Activated CD4-positive, alpha-beta T cell treated with anti-CD3 and anti-CD28 coated beads, Interleukin-2, amount 10 ng/mL, durations not matched to agents 24 days and 14 days (primary cell): ENCODE measurements at regions not wholly inside any gene's neighbourhood (a gene's known extent, or its start where the extent isn't known, plus 50 kb on each side); places are given as distances from the start of the nearest gene placed in this dataset.

Experiments
- DNase-seq: peaks from one replicate; pipeline ENCODE4 v3.0.0; 2022
- H3K27ac Mint-ChIP-seq: one replicate; pipeline ENCODE4 v1.8.0; 2022; ENCODE audit warnings: mild to moderate bottlenecking, mixed read lengths
- H3K27me3 Mint-ChIP-seq: one replicate; pipeline ENCODE4 v1.8.0; 2022; ENCODE audit warnings: mixed read lengths
- H3K36me3 Mint-ChIP-seq: one replicate; pipeline ENCODE4 v1.8.0; 2022; ENCODE audit warnings: low read depth, mild to moderate bottlenecking, mixed read lengths
- H3K4me1 Mint-ChIP-seq: one replicate; pipeline ENCODE4 v1.8.0; 2021; ENCODE audit warnings: mixed read lengths
- H3K4me3 Mint-ChIP-seq: one replicate; pipeline ENCODE4 v1.8.0; 2022; ENCODE audit warnings: mild to moderate bottlenecking, moderate library complexity, mixed read lengths
- H3K9me3 Mint-ChIP-seq: one replicate; pipeline ENCODE4 v1.8.0; 2021; ENCODE audit warnings: mixed read lengths
- intact Hi-C: fragments of 100-400 bp; cut with micrococcal nuclease; formaldehyde crosslinking; loops from one replicate; pipeline ENCODE4 v1.15.1; 2023

GRCh38 chr4:116906758-116907157, 178.6 kb downstream of the TRAM1L1 start:
- H3K36me3 Mint-ChIP-seq: no peaks in the 10 kb centered on the region
- no peaks in the 10 kb centered on the region for H3K27me3 Mint-ChIP-seq
- intact Hi-C loops: no loop called here
- no peak overlapping the region for H3K4me3 Mint-ChIP-seq
- no peaks in the 10 kb centered on the region for H3K4me1 Mint-ChIP-seq
- H3K27ac Mint-ChIP-seq: no peak overlapping the region
- DNase-seq: no peak
- H3K9me3 Mint-ChIP-seq: no peaks in the 10 kb centered on the region

GRCh38 chr4:116899561-116899960, 185.8 kb downstream of the TRAM1L1 start:
- Mint-ChIP-seq H3K9me3 (no peaks in the 10 kb centered on the region), H3K27ac (no peak overlapping the region), H3K4me3 (no peak overlapping the region), H3K36me3 (no peaks in the 10 kb centered on the region), H3K4me1 (no peaks in the 10 kb centered on the region), H3K27me3 (no peaks in the 10 kb centered on the region)
- DNase-seq: no peak
- intact Hi-C loops: no loop called here

GRCh38 chr4:116885579-116885978, 199.8 kb downstream of the TRAM1L1 start:
- H3K27me3 Mint-ChIP-seq: no peaks in the 10 kb centered on the region
- no peaks in the 10 kb centered on the region for H3K36me3 Mint-ChIP-seq
- intact Hi-C loops: no loop called here
- no peaks in the 10 kb centered on the region for H3K4me1 Mint-ChIP-seq
- H3K4me3 Mint-ChIP-seq: no peak overlapping the region
- no peak overlapping the region for H3K27ac Mint-ChIP-seq
- H3K9me3 Mint-ChIP-seq: no peaks in the 10 kb centered on the region
- DNase-seq: no peak

GRCh38 chr4:116882503-116882902, 202.9 kb downstream of the TRAM1L1 start:
- Mint-ChIP-seq H3K27ac (no peak overlapping the region), H3K4me1 (no peaks in the 10 kb centered on the region), H3K27me3 (no peaks in the 10 kb centered on the region), H3K4me3 (no peak overlapping the region), H3K36me3 (no peaks in the 10 kb centered on the region), H3K9me3 (no peaks in the 10 kb centered on the region)
- no peak for DNase-seq
- intact Hi-C loops: no loop called here

- Mint-ChIP-seq H3K9me3 (no peaks in the 10 kb centered on the region), H3K4me3 (no peak overlapping the region), H3K27me3 (no peaks in the 10 kb centered on the region), H3K36me3 (no peaks in the 10 kb centered on the region), H3K27ac (no peak overlapping the region), H3K4me1 (no peaks in the 10 kb centered on the region)
- DNase-seq: no peak
- intact Hi-C loops: no loop called here
Measured at GRCh38 chr4:116881077-116881476, 204.3 kb downstream of the TRAM1L1 start.

GRCh38 chr4:116880625-116881024, 204.8 kb downstream of the TRAM1L1 start:
- H3K36me3 Mint-ChIP-seq: no peaks in the 10 kb centered on the region

GRCh38 chr4:116878280-116878679, 207.1 kb downstream of the TRAM1L1 start:
- no peaks in the 10 kb centered on the region for H3K27me3 Mint-ChIP-seq
- intact Hi-C loops: no loop called here
- H3K4me1 Mint-ChIP-seq: no peaks in the 10 kb centered on the region
- H3K27ac Mint-ChIP-seq: no peak overlapping the region
- H3K36me3 Mint-ChIP-seq: no peaks in the 10 kb centered on the region
- no peak for DNase-seq
- H3K4me3 Mint-ChIP-seq: no peak overlapping the region
- H3K9me3 Mint-ChIP-seq: no peaks in the 10 kb centered on the region

More at GRCh38 chr4:116880625-116881024, 204.8 kb downstream of the TRAM1L1 start:
- Mint-ChIP-seq H3K27me3 (no peaks in the 10 kb centered on the region), H3K4me3 (no peak overlapping the region), H3K4me1 (no peaks in the 10 kb centered on the region), H3K27ac (no peak overlapping the region), H3K9me3 (no peaks in the 10 kb centered on the region)
- DNase-seq: no peak
- intact Hi-C loops: no loop called here

GRCh38 chr4:116877069-116877468, 208.3 kb downstream of the TRAM1L1 start:
- no peak overlapping the region for H3K4me3 Mint-ChIP-seq
- intact Hi-C loops: no loop called here
- no peak for DNase-seq

GRCh38 chr4:116872941-116873340, 212.4 kb downstream of the TRAM1L1 start:
- H3K36me3 Mint-ChIP-seq: no peaks in the 10 kb centered on the region
- H3K4me3 Mint-ChIP-seq: no peak overlapping the region
- no peaks in the 10 kb centered on the region for H3K27me3 Mint-ChIP-seq
- DNase-seq: no peak
- no peaks in the 10 kb centered on the region for H3K9me3 Mint-ChIP-seq
- intact Hi-C loops: no loop called here
- H3K4me1 Mint-ChIP-seq: no peaks in the 10 kb centered on the region
- H3K27ac Mint-ChIP-seq: no peak overlapping the region

More at GRCh38 chr4:116877069-116877468, 208.3 kb downstream of the TRAM1L1 start:
- no peaks in the 10 kb centered on the region for H3K4me1 Mint-ChIP-seq
- H3K27me3 Mint-ChIP-seq: no peaks in the 10 kb centered on the region
- no peaks in the 10 kb centered on the region for H3K36me3 Mint-ChIP-seq
- no peak overlapping the region for H3K27ac Mint-ChIP-seq
- H3K9me3 Mint-ChIP-seq: no peaks in the 10 kb centered on the region

GRCh38 chr4:116872308-116872707, 213.1 kb downstream of the TRAM1L1 start:
- Mint-ChIP-seq H3K4me1 (no peaks in the 10 kb centered on the region), H3K27me3 (no peaks in the 10 kb centered on the region)

GRCh38 chr4:116870686-116871085, 214.7 kb downstream of the TRAM1L1 start:
- Mint-ChIP-seq H3K27ac (no peak overlapping the region), H3K4me3 (no peak overlapping the region), H3K27me3 (no peaks in the 10 kb centered on the region), H3K36me3 (no peaks in the 10 kb centered on the region), H3K9me3 (no peaks in the 10 kb centered on the region), H3K4me1 (no peaks in the 10 kb centered on the region)
- intact Hi-C loops: no loop called here
- DNase-seq: no peak

More at GRCh38 chr4:116872308-116872707, 213.1 kb downstream of the TRAM1L1 start:
- H3K9me3 Mint-ChIP-seq: no peaks in the 10 kb centered on the region
- no peak overlapping the region for H3K27ac Mint-ChIP-seq
- H3K4me3 Mint-ChIP-seq: no peak overlapping the region
- intact Hi-C loops: no loop called here
- H3K36me3 Mint-ChIP-seq: no peaks in the 10 kb centered on the region
- DNase-seq: no peak

- H3K9me3 Mint-ChIP-seq: no peaks in the 10 kb centered on the region
- no peak overlapping the region for H3K27ac Mint-ChIP-seq
- no peaks in the 10 kb centered on the region for H3K4me1 Mint-ChIP-seq
- H3K4me3 Mint-ChIP-seq: no peak overlapping the region
- H3K36me3 Mint-ChIP-seq: no peaks in the 10 kb centered on the region
- no peak for DNase-seq
- intact Hi-C loops: no loop called here
- no peaks in the 10 kb centered on the region for H3K27me3 Mint-ChIP-seq
Measured at GRCh38 chr4:116866106-116866505, 219.3 kb downstream of the TRAM1L1 start.

GRCh38 chr4:116862592-116862991, 222.8 kb downstream of the TRAM1L1 start:
- H3K4me3 Mint-ChIP-seq: no peak overlapping the region
- no peak for DNase-seq
- H3K4me1 Mint-ChIP-seq: no peaks in the 10 kb centered on the region
- H3K9me3 Mint-ChIP-seq: no peaks in the 10 kb centered on the region
- H3K27me3 Mint-ChIP-seq: no peaks in the 10 kb centered on the region
- no peak overlapping the region for H3K27ac Mint-ChIP-seq
- no peaks in the 10 kb centered on the region for H3K36me3 Mint-ChIP-seq
- intact Hi-C loops: no loop called here

- Mint-ChIP-seq H3K27me3 (no peaks in the 10 kb centered on the region), H3K4me3 (no peak overlapping the region), H3K9me3 (no peaks in the 10 kb centered on the region), H3K27ac (no peak overlapping the region), H3K4me1 (no peaks in the 10 kb centered on the region), H3K36me3 (no peaks in the 10 kb centered on the region)
- intact Hi-C loops: no loop called here
- DNase-seq: no peak
Measured at GRCh38 chr4:116860891-116861290, 224.5 kb downstream of the TRAM1L1 start.

- intact Hi-C loops: no loop called here
- no peaks in the 10 kb centered on the region for H3K4me1 Mint-ChIP-seq
- H3K4me3 Mint-ChIP-seq: no peak overlapping the region
- no peaks in the 10 kb centered on the region for H3K9me3 Mint-ChIP-seq
- DNase-seq: no peak
- H3K36me3 Mint-ChIP-seq: no peaks in the 10 kb centered on the region
- H3K27me3 Mint-ChIP-seq: no peaks in the 10 kb centered on the region
- H3K27ac Mint-ChIP-seq: no peak overlapping the region
Measured at GRCh38 chr4:116849620-116850019, 235.8 kb downstream of the TRAM1L1 start.
